ENCODE measurements at regions not wholly inside any gene's neighbourhood (a gene's known extent, or its start where the extent isn't known, plus 50 kb on each side); places are given as distances from the start of the nearest gene placed in this dataset.

- no peak for DNase-seq (ENCODE audit: extremely low read depth, low read depth)
- TF ChIP-seq CTCF (IDR thresholded peaks at IDR 0.05; ENCODE audit: low read depth, low read length, missing control alignments): no peak
- H3K4me3 ChIP-seq (replicated peaks; ENCODE audit: low read depth, low read length): no peak overlapping the region
These were observed 217.4 kb downstream of the DMRT2 start for GRCh38 chr9:1267581-1267980.

GRCh38 chr9:1269533-1270315 lies 219.6 kb downstream of the DMRT2 start:
- no peak for DNase-seq (ENCODE audit: extremely low read depth, low read depth)
- TF ChIP-seq CTCF (IDR thresholded peaks at IDR 0.05; ENCODE audit: low read depth, low read length, missing control alignments): no peak
- no peak overlapping the region for H3K4me3 ChIP-seq (replicated peaks; ENCODE audit: low read depth, low read length)

GRCh38 chr9:1271367-1271766 lies 221.2 kb downstream of the DMRT2 start:
- no peak for DNase-seq (ENCODE audit: extremely low read depth, low read depth)
- no peak overlapping the region for H3K4me3 ChIP-seq (replicated peaks; ENCODE audit: low read depth, low read length)
- no peak for TF ChIP-seq CTCF (IDR thresholded peaks at IDR 0.05; ENCODE audit: low read depth, low read length, missing control alignments)

GRCh38 chr9:1271786-1272185 lies 221.6 kb downstream of the DMRT2 start:
- DNase-seq (ENCODE audit: extremely low read depth, low read depth): no peak
- no peak for TF ChIP-seq CTCF (IDR thresholded peaks at IDR 0.05; ENCODE audit: low read depth, low read length, missing control alignments)
- no peak overlapping the region for H3K4me3 ChIP-seq (replicated peaks; ENCODE audit: low read depth, low read length)

- TF ChIP-seq CTCF (IDR thresholded peaks at IDR 0.05; ENCODE audit: low read depth, low read length, missing control alignments): no peak
These were observed 222.3 kb downstream of the DMRT2 start for GRCh38 chr9:1272488-1272887.

GRCh38 chr9:1273859-1274258 lies 223.7 kb downstream of the DMRT2 start:
- TF ChIP-seq CTCF (IDR thresholded peaks at IDR 0.05; ENCODE audit: low read depth, low read length, missing control alignments): no peak
- DNase-seq (ENCODE audit: extremely low read depth, low read depth): peak; percentile 69
- no peak overlapping the region for H3K4me3 ChIP-seq (replicated peaks; ENCODE audit: low read depth, low read length)

More at GRCh38 chr9:1272488-1272887, 222.3 kb downstream of the DMRT2 start:
- no peak for DNase-seq (ENCODE audit: extremely low read depth, low read depth)
- no peak overlapping the region for H3K4me3 ChIP-seq (replicated peaks; ENCODE audit: low read depth, low read length)

- no peak for DNase-seq (ENCODE audit: extremely low read depth, low read depth)
- no peak for TF ChIP-seq CTCF (IDR thresholded peaks at IDR 0.05; ENCODE audit: low read depth, low read length, missing control alignments)
- H3K4me3 ChIP-seq (replicated peaks; ENCODE audit: low read depth, low read length): no peak overlapping the region
These were observed 224.2 kb downstream of the DMRT2 start for GRCh38 chr9:1274334-1274733.
